NCI-H1092 treated with DMSO at 0.1 percent for 48 hours (cell line): ENCODE measurements at regions not wholly inside any gene's neighbourhood (a gene's known extent, or its start where the extent isn't known, plus 50 kb on each side); places are given as distances from the start of the nearest gene placed in this dataset.

ENCODE experiments used
- DNase-seq: peaks from one replicate; lab custom pipeline; 2025; lab: John Stamatoyannopoulos, UW

DNA sequence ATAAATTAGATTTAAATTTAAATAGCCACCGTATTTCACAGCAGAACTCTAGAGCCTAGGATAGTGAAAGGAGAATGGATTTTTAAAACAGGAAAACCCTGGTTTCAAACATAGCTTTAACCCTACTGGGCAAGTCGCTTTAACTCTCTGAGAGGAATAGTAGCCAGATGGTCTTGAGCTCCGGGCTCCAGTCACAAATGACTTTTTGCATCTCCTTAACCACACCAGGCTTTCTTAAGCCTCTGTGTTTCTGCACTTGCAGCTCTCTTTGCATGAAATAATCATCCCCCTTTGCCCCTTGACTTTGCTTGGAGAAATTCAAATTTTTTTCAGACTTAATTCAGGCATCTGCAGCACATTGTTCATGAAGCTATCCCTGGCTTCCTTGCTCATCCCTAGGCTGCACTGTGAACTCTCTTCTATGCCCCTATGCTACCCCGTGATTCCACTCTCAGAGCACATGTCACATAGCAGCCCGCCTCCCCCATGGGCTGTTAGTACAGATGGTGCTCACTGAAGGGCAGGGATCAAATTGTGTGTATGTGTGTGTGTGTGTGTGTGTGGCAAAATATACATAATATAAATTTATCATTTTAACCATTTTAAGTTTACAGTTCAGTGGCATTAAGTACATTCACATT, 68.8 kb upstream of the DAB1 start:
- no peak for DNase-seq

DNA sequence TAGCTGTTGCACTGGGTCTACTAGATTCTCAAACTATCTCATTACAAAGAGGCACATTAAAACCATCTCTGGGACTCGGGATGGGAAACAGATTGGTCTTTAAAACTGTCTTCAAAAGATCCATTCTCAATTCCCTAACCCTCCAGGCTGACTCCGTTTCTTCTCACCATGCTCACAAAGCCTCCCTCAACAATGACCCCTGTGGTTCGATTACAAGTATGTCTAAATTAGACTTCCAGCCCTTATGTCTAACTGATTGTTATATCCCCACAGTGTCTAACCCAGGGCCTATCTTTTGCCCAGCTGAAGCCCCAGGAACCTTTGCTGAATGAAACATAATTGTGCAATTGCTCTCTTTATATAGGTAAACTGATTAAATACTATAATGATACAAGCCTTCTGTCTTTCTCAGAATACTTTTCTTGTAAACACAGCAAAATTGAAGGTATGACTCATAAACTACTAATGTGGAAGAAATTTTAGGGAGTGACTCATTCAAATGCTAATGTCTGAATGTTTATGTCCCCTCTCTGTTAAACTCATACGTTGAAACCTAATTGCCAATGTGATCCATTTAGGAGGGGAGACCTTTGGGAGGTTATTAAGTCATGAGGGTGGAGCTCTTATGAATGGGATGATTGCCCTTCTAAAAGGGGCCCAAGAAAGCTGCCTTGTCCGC, 65.6 kb upstream of the DAB1 start:
- no peak for DNase-seq

DNA sequence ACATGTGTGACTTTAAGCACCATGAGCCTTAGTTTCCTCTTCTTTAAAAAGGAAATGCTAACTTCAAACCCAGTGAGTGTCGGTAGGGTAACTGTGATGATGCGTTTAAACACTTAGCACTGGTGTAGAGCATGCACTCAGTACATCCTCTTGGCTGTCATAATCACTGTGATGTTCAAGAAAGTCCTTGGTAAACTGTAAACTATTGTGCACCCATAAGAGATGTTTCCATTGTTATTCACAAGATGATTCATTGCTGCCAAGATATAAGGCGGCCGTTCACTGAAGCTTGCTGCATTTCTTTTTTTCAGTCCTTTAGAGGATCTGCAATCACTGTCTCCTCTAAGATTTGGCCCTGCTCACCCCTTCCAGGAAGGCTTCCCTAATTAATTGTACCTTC, 61.8 kb upstream of the DAB1 start:
- DNase-seq = no peak

DNA sequence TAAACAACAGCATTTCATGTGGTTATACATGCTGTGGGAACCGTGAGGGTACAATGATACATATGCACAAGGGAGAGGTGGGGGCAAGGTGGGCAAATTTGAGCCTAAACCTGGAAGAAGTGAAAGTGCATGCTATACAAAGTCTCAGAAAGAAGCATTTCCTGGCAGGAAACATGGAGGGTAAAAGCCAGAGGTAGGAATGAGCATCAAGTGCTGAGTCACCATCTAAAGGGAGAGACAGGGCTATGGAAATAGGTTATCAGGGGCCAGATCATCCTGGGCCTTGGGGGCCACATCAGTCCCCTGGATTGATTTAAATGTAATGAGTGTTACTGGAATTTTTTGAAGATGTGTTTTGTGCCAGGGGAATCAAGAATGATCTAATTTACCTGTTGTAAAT, 60.1 kb upstream of the DAB1 start:
- no peak for DNase-seq

DNA sequence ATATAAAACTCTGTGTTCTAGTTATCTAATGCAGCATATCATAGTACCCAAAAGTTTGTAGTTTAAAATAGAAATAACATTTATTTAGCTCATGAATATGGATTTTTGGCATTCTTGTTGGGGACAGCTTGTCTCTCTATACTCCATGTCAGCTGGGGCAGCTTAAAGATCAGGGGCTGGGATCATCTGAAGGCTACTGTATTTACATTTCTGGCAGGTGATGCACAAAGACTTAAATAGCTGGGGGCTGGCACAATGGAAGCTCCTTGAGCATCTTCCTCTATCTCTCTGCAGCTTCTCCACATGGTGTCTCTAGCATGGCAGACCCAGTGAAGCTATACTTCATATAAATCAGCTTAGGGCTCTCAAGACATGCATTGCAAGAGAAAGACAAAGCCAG, 55.6 kb upstream of the DAB1 start:
- DNase-seq = no peak

DNA sequence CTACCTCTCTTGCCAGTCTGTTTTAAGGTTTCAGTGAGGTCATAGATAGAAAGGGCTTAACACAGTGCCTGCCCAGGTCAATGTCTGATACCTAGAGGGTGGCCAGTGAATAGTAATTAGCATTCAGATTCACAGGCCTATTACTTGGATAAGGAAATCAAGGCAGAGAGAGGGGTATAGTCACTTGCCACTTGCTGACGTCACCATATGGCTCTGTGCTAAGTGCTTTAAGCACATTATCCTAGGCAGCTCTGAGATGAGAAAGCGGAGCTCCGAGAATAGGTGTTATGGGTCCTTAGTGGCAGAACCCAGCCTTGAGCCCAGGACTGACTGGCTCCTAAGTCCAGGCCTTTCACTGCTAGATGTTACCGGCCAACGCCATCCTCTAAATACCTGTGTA, 51.5 kb upstream of the DAB1 start:
- DNase-seq = no peak

DNA sequence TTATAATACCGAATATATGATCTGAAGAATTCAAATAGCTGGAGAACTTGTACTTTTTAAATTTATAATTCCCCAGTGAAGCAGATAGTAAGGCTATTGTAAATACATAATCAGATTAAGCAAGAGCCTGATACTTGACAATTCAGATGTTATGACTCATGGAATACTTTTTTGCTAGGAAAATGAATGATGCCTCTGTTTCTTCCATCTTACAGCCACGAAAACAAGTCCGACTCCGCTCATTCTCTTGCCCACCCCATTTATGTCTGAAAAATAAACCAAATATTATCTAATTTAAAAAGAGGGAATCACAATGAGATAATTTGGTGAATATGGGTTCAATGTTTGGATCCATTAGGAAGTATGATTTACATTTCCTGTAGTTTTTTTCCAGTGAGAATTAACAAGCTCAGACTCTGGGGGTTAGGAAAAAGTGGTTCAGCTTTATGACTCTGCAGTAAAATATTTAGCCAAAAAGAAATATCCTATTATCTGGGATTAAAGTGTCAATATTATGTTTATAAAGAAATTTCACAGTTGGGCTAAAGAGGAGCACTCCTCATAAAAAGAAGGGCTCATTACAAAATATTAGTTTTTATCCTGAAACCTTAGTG, 50.4 kb upstream of the DAB1 start:
- no peak for DNase-seq
